ENCODE measurements at regions not wholly inside any gene's neighbourhood (a gene's known extent, or its start where the extent isn't known, plus 50 kb on each side); places are given as distances from the start of the nearest gene placed in this dataset.

DNA sequence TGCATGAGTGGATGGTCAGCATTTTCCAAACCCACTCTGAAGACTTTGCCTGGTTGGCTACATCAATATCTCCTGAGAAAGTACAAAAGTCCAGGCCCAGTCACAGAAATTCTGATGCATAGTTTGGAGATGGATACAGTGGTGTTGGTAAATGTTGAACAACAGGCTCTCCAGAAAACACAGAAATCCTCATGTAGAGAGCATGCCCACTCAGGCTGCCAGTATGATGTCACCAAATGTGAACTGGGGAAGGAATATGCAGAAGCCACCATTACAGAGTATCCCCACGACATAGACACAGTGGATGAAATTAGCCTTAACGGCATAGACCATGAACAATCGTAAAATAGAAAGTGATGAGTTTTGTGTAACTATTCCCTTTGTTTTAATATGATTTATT is 97.1 kb upstream of the NXT1 start:
- TF ChIP-seq, protein P1, sequence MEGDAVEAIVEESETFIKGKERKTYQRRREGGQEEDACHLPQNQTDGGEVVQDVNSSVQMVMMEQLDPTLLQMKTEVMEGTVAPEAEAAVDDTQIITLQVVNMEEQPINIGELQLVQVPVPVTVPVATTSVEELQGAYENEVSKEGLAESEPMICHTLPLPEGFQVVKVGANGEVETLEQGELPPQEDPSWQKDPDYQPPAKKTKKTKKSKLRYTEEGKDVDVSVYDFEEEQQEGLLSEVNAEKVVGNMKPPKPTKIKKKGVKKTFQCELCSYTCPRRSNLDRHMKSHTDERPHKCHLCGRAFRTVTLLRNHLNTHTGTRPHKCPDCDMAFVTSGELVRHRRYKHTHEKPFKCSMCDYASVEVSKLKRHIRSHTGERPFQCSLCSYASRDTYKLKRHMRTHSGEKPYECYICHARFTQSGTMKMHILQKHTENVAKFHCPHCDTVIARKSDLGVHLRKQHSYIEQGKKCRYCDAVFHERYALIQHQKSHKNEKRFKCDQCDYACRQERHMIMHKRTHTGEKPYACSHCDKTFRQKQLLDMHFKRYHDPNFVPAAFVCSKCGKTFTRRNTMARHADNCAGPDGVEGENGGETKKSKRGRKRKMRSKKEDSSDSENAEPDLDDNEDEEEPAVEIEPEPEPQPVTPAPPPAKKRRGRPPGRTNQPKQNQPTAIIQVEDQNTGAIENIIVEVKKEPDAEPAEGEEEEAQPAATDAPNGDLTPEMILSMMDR (IDR thresholded peaks at IDR 0.05; ENCODE audit: low read depth, low read length): no peak
- H3K4me3 ChIP-seq (ENCODE audit: low read depth, low read length): no peak overlapping the region

DNA sequence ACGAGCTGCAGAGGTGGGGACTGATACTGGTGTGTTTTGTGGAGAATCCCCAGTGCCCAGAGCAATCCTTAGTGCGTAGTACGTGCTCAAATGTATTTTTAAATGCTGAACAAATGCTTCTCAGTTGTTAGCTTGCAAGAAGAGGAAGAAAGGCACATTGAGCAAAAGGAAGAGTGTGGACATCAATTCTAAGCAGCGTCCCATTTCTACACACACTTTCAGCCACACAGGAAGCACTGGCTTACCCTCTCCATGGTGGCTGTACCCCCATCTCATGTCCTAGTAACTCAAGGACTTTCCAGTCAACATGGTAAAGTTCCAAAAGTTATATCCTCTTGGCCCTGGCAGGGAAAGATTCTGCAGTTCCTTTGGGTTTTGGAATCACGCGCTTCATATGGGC is 98.8 kb upstream of the NXT1 start:
- TF ChIP-seq, protein P1 (IDR thresholded peaks at IDR 0.05; ENCODE audit: low read depth, low read length): no peak

DNA sequence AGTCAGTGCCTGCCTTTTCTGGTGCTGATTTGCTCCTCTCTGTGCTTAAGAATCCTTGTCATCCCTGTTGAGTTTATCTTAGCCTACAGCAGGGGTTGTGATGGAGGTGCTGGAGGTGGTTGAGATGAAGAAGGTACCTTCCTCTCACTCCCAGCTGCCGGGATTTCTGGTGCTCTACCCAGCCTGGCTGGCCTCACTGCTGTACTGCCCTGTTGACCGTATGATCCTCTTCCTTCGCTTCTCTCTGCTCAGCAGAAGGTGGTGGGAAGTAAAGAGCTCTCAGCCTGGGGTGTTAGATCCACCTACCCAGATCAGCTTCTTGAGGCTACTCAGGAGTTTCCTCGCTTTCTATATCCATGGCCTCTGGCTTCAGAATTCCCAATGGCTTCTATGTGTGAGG is 101.0 kb upstream of the NXT1 start:
- no peak overlapping the region for H3K4me3 ChIP-seq (ENCODE audit: low read depth, low read length)
- TF ChIP-seq, protein P1 (IDR thresholded peaks at IDR 0.05; ENCODE audit: low read depth, low read length): no peak

More for the DNA sequence above, 98.8 kb upstream of the NXT1 start:
- no peak overlapping the region for H3K4me3 ChIP-seq (ENCODE audit: low read depth, low read length)

DNA sequence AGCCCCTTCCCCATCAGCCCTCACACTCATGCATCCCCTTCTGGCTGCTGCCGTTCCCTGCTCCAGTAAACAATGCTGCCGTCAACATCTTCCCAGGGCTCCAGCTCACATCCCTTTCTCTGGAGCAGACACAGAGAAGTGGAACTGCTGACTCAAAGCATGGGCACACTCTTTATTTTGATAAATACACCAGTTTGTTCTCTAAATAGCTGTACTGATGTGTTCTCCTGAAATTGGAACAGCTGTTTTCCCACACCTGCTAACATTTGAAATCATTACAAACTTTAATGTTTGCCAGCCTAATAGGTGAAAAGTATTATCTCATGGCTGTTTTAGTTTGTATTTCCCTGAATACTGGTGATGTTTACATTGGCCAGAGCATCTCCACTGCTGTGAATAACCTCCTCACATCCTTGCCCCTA is 102.1 kb upstream of the NXT1 start:
- no peak overlapping the region for H3K4me3 ChIP-seq (ENCODE audit: low read depth, low read length)
- TF ChIP-seq, protein P1 (IDR thresholded peaks at IDR 0.05; ENCODE audit: low read depth, low read length): no peak

DNA sequence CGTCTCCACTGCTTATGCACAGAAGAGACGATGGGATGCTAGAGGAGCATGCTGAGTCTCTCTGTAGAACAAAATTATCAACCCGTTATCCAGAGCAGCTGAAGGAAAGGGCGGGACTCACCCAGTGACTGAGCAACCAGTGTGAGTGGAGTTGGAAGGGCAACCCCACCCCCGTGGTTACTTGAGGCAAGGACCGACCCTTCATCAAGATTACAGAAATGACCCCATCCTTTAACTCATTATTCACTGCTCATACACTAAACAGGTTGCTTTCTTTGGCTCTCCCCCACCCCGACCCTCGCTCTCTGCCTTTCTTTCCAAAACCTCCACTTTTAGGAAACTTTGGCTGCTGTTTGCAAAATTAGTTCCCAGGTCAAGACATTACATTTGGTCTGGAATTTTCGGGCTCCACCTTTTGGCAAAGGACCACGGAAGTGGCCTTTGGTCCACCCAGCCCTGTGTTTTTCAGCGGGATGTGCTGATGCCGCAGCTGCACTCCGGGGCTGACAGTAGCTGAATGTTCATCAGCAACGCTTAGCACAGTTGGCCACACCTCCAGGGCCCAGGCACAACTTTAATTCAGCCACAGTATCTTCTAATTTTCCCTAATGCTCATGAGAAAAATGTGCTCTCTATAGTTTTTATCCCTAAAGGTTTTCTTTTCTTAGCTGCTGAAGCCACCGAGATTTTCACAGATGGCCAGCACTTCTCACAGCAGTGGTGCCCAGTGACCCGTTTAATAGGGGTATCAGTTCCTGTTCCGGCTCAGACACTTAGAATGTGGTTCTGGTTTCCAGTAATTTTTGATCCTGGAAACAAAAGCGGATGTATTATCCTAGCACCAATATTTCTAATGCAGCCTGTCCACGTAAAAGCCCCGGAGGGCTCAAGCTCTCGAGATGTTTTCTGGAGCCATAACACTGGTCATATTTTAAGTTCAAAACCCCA is 103.6 kb upstream of the NXT1 start:
- TF ChIP-seq, protein P1 (IDR thresholded peaks at IDR 0.05; ENCODE audit: low read depth, low read length): no peak

DNA sequence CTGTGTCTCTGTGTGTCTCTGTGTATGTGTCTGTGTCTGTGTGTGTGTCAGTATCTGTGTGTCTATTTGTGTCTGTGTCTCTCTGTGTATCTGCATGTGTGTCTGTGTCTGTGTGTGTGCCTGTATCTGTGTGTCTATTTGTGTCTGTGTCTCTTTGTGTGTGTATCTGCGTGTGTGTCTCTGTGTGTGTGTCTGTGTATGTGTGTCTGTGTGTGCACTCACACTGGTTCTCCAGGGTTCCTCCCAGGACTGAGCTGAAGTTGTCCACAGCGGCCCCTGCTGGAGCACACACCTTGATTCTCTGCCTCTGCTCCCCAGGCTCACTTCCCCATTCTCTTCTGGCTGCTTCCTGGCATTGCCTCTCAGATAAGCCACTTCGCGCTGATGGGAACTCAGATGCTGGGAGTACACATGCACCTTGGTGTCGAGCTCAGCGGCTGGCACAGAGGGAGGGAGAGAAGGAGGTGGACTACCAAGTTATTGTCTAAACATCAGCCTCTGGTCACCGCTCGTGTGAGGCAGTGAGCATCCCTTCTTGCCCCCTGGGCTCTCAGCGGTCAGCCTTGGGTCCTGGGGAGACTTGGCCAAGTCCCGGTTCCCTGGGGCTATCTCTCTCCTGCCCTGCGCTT is 104.9 kb upstream of the NXT1 start:
- TF ChIP-seq, protein P1 (IDR thresholded peaks at IDR 0.05; ENCODE audit: low read depth, low read length): 0 out of 2 replicates have a peak, but pooled peaks have one; percentile 21
- no peak overlapping the region for H3K4me3 ChIP-seq (ENCODE audit: low read depth, low read length)

More for the DNA sequence above, 103.6 kb upstream of the NXT1 start:
- H3K4me3 ChIP-seq (ENCODE audit: low read depth, low read length): no peak overlapping the region

Measured in WI38 (cell line).